ENCODE measurements at regions not wholly inside any gene's neighbourhood (a gene's known extent, or its start where the extent isn't known, plus 50 kb on each side); places are given as distances from the start of the nearest gene placed in this dataset.

GRCh38 chr3:112751564-112752512, 94.8 kb downstream of the CD200R1L start:
- Histone ChIP-seq H3K27me3 (ENCODE audit: insufficient read depth, low read depth) (no peaks in the 10 kb centered on the region), H3K9ac (no peak overlapping the region), H4K20me1 (ENCODE audit: insufficient read depth) (no peaks in the 10 kb centered on the region), H3K36me3 (ENCODE audit: insufficient read depth) (no peaks in the 10 kb centered on the region), H2AFZ (ENCODE audit: low read depth) (no peak overlapping the region), H3K79me2 (ENCODE audit: insufficient read depth, low read depth) (no peaks in the 10 kb centered on the region), H3K4me1 (ENCODE audit: low read depth, poor library complexity, severe bottlenecking) (peaks cover 9% of the 10 kb centered on the region), H3K4me3 (IDR thresholded peaks at IDR 0.05; ENCODE audit: insufficient read depth, low read depth, low read length) (no peak overlapping the region), H3K27ac (no peak overlapping the region), H3K4me2 (no peak overlapping the region)
- no peak for TF ChIP-seq CTCF (conservative IDR thresholded peaks at IDR 0.05; ENCODE audit: low read depth, low read length)

GRCh38 chr3:112751061-112751460, 95.6 kb downstream of the CD200R1L start:
- Histone ChIP-seq H3K27me3 (ENCODE audit: insufficient read depth, low read depth) (no peaks in the 10 kb centered on the region), H3K36me3 (ENCODE audit: insufficient read depth) (no peaks in the 10 kb centered on the region), H3K27ac (no peak overlapping the region), H4K20me1 (ENCODE audit: insufficient read depth) (no peaks in the 10 kb centered on the region), H3K4me1 (ENCODE audit: low read depth, poor library complexity, severe bottlenecking) (peaks cover 8% of the 10 kb centered on the region), H2AFZ (ENCODE audit: low read depth) (no peak overlapping the region), H3K4me2 (no peak overlapping the region), H3K4me3 (IDR thresholded peaks at IDR 0.05; ENCODE audit: insufficient read depth, low read depth, low read length) (no peak overlapping the region), H3K9ac (no peak overlapping the region), H3K79me2 (ENCODE audit: insufficient read depth, low read depth) (no peaks in the 10 kb centered on the region)
- TF ChIP-seq CTCF (conservative IDR thresholded peaks at IDR 0.05; ENCODE audit: low read depth, low read length) = no peak

GRCh38 chr3:112747624-112748023, 99.0 kb downstream of the CD200R1L start:
- Histone ChIP-seq H3K27ac (no peak overlapping the region), H3K4me2 (no peak overlapping the region), H3K4me3 (IDR thresholded peaks at IDR 0.05; ENCODE audit: insufficient read depth, low read depth, low read length) (no peak overlapping the region), H3K36me3 (ENCODE audit: insufficient read depth) (no peaks in the 10 kb centered on the region), H3K27me3 (ENCODE audit: insufficient read depth, low read depth) (no peaks in the 10 kb centered on the region), H3K4me1 (ENCODE audit: low read depth, poor library complexity, severe bottlenecking) (peaks cover 14% of the 10 kb centered on the region), H3K79me2 (ENCODE audit: insufficient read depth, low read depth) (no peaks in the 10 kb centered on the region), H4K20me1 (ENCODE audit: insufficient read depth) (no peaks in the 10 kb centered on the region), H2AFZ (ENCODE audit: low read depth) (no peak overlapping the region), H3K9ac (no peak overlapping the region)
- TF ChIP-seq CTCF (conservative IDR thresholded peaks at IDR 0.05; ENCODE audit: low read depth, low read length) = no peak

GRCh38 chr3:112746675-112747280, 99.9 kb downstream of the CD200R1L start:
- H3K4me2 ChIP-seq = no peak overlapping the region
- H3K4me1 ChIP-seq (ENCODE audit: low read depth, poor library complexity, severe bottlenecking) = peaks cover 14% of the 10 kb centered on the region

More at GRCh38 chr3:112746675-112747280, 99.9 kb downstream of the CD200R1L start:
- no peak overlapping the region for H2AFZ ChIP-seq (ENCODE audit: low read depth)
- no peaks in the 10 kb centered on the region for H3K79me2 ChIP-seq (ENCODE audit: insufficient read depth, low read depth)
- no peak for TF ChIP-seq CTCF (conservative IDR thresholded peaks at IDR 0.05; ENCODE audit: low read depth, low read length)
- no peaks in the 10 kb centered on the region for H3K36me3 ChIP-seq (ENCODE audit: insufficient read depth)
- no peak overlapping the region for H3K27ac ChIP-seq
- no peak overlapping the region for H3K9ac ChIP-seq
- no peaks in the 10 kb centered on the region for H4K20me1 ChIP-seq (ENCODE audit: insufficient read depth)
- H3K4me3 ChIP-seq (IDR thresholded peaks at IDR 0.05; ENCODE audit: insufficient read depth, low read depth, low read length) = no peak overlapping the region
- H3K27me3 ChIP-seq (ENCODE audit: insufficient read depth, low read depth) = no peaks in the 10 kb centered on the region

Data from KMS-11 (cell line).